ENCODE measurements at regions not wholly inside any gene's neighbourhood (a gene's known extent, or its start where the extent isn't known, plus 50 kb on each side); places are given as distances from the start of the nearest gene placed in this dataset.

DNA sequence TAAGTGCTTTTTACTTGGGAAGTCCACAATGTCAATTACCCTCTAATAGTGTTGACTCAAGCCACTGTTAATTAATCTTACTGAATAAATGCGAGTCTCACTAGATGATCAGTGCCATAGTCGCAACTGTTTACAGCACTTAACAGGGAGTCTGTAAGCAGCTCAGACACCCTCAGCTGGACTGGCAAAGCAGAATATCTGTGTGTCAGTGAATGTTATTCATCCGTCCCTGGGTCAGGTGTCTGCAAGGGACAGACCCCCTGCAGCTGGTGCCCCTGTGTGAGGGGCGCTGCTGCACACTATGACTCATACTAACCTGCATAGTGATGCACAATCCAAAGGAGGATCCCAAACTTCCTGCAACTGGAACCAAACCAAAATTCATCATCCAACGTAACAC lies 306.5 kb downstream of the HHIPL2 start:
- TF ChIP-seq, protein P1, sequence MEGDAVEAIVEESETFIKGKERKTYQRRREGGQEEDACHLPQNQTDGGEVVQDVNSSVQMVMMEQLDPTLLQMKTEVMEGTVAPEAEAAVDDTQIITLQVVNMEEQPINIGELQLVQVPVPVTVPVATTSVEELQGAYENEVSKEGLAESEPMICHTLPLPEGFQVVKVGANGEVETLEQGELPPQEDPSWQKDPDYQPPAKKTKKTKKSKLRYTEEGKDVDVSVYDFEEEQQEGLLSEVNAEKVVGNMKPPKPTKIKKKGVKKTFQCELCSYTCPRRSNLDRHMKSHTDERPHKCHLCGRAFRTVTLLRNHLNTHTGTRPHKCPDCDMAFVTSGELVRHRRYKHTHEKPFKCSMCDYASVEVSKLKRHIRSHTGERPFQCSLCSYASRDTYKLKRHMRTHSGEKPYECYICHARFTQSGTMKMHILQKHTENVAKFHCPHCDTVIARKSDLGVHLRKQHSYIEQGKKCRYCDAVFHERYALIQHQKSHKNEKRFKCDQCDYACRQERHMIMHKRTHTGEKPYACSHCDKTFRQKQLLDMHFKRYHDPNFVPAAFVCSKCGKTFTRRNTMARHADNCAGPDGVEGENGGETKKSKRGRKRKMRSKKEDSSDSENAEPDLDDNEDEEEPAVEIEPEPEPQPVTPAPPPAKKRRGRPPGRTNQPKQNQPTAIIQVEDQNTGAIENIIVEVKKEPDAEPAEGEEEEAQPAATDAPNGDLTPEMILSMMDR (IDR thresholded peaks at IDR 0.05; ENCODE audit: poor library complexity) = no peak
- no peak for TF ChIP-seq EZH2 (IDR thresholded peaks at IDR 0.05; ENCODE audit: borderline replicate concordance)

Data from hepatocyte (in vitro differentiated cells).